22Rv1 (cell line): ENCODE measurements at regions not wholly inside any gene's neighbourhood (a gene's known extent, or its start where the extent isn't known, plus 50 kb on each side); places are given as distances from the start of the nearest gene placed in this dataset.

ENCODE experiments used
- ZFX ChIP-seq: fragments of 450-650 bp; IDR thresholded peaks from 2 replicates; pipeline ENCODE4 v1.6.1; 2017; ENCODE audit warnings: antibody characterized with exemption, borderline replicate concordance
- TF ChIP-seq, protein P1 (sequence below): fragments of 450-650 bp; IDR thresholded peaks from 2 replicates; pipeline ENCODE4 v1.5.1; 2017; ENCODE audit warnings: mild to moderate bottlenecking

DNA sequence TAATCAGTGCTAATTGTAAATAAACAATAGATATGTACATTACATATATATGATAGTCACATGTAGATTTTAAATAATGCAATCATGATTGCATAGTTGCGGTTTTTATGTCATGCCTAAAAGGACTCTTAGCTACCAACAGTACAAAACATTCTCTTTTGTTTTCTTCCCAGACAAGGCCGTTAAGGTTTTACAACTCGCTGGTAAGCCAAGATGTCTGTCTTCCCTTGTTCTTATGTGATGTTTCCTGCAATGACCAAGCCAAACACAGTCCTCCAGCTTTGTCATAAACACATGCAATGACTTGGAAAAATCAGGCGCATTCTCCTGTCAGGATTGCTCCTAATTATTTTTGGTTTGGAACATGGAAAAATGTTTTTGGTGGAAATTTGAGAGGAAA lies 192.3 kb upstream of the GLI3 start:
- TF ChIP-seq, protein P1, sequence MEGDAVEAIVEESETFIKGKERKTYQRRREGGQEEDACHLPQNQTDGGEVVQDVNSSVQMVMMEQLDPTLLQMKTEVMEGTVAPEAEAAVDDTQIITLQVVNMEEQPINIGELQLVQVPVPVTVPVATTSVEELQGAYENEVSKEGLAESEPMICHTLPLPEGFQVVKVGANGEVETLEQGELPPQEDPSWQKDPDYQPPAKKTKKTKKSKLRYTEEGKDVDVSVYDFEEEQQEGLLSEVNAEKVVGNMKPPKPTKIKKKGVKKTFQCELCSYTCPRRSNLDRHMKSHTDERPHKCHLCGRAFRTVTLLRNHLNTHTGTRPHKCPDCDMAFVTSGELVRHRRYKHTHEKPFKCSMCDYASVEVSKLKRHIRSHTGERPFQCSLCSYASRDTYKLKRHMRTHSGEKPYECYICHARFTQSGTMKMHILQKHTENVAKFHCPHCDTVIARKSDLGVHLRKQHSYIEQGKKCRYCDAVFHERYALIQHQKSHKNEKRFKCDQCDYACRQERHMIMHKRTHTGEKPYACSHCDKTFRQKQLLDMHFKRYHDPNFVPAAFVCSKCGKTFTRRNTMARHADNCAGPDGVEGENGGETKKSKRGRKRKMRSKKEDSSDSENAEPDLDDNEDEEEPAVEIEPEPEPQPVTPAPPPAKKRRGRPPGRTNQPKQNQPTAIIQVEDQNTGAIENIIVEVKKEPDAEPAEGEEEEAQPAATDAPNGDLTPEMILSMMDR = no peak
- TF ChIP-seq ZFX = no peak
